HG03469 (cell line): ENCODE measurements at regions not wholly inside any gene's neighbourhood (a gene's known extent, or its start where the extent isn't known, plus 50 kb on each side); places are given as distances from the start of the nearest gene placed in this dataset.
A peak's percentile ranks its signal among the peaks of the same experiment; 100 is the strongest.
"Not testable (repeated sequence)": the region's sequence is repeated elsewhere in the genome, so short reads cannot be mapped to it uniquely, and the experiment has no call there.

Experiments used
- ATAC-seq: cut with Tn5 transposase; IDR thresholded peaks from one replicate; pipeline ENCODE4 v1.9.1; 2021; ENCODE audit warnings: mild to moderate bottlenecking, moderate library complexity, moderate number of reproducible peaks; ENCODE audit not compliant: unreplicated experiment

DNA sequence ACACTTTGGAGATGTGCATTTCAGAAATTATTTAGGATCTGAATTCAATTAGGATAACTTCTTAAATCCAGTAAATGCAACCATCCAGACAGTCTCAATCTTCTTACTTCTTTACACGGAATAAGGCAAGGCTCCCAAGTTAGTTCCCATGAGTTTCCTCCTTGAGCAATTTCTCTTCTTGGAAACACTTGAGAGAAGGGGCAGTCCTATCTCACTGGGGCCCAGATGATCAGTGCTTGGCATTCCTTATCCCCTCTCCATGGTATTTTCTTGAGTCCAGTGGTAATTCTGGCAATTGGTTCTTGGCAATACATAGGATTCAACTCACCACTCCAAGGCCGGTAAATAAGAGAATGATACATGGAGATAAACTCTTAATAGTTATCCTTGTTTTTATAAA, 87.1 kb upstream of the PTHLH start:
- no peak for ATAC-seq

DNA sequence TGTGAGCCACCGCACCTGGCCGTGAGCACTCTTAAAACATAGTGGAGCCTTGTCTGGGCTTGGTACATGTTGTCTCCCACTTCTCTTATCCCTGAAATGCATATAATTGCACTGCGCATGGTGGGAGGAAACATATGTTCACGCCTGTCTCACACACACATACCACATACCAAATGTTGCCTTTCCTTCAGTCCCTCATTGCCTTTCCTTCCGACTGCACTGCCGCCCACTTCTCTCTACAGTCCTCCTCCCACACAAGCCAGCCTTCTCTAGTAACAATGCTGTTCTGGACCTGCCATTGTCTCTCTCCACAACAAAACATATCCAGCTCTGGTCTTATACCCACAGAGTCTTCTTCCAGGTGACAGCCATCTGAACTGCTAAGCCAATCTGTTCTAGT, 88.3 kb upstream of the PTHLH start:
- ATAC-seq = no peak

DNA sequence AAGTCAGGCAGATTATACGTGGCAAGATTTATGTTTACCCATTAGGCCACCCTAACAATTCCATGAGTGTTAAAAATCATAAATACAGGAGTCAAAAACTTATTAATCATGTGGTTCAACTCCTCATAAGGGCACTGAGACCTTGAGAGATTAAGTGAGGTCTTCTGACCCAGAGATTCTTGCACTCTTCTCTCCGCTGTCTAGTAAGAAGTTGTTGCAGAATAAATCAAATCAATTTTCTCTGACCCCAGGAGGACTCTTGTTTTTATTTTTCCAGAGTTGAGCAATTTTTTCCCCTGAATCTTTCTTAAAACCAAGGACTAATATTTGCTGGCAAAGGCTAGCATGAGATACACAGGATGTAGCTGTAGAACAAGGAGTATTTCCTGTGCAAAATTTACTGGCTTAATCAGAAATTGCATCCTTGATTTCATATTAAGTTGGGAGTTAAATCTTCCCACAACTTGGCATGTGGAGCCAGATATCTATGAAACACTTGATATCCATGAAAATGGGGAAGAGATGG, 90.9 kb upstream of the PTHLH start:
- ATAC-seq = no peak

DNA sequence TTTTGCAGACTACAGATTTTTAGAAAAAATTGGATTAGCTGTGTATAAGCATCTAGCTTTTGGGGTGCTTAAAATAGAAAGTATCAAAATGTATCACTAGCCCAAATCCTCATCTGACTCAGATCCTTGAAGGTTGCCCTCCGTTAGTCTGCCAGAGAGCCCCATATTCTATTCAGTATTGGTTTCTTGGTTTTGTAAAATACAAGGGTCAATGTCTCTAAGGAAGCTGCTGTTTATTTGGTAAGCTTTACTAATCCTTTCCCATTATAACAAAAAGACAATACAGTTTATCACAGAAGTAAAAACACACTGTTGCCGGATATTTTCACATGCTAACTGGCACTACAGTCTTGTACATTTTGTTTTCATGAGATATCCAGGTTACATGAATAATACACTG, 92.8 kb upstream of the PTHLH start:
- no peak for ATAC-seq

DNA sequence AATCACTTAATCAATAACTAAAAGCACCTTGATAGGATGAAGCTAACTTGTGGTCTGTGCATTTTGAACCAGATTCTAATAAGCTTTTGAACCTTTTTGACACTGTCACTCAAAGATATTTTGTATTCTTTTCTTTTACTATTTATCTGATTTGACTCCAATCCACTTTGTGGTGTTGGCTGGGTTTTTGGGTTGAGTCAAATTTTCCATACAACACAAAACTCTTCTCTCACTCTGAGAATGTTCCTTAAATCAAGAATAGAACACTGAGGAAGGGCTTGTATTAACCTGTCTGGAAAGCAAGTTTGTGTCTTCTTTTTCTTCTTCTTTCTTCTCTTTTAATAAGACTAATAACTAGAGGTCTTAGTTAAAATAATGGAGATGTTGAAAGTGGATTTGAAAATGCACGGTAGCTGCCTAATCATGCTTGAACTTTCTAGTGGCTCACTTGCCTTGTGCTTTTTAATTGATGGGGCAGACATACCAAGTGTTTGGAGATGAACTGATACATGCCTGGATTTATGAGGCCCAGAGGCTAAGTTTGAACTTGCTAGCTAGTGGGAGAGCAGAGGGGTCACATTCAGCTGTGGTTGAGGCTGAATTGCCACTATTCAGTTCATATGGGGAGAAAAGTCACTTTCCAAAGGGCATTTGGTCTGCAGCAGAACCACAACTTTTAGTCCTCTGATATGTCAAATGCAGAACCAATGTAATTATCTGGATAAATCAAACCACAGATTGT, 93.5 kb upstream of the PTHLH start:
- no peak for ATAC-seq

DNA sequence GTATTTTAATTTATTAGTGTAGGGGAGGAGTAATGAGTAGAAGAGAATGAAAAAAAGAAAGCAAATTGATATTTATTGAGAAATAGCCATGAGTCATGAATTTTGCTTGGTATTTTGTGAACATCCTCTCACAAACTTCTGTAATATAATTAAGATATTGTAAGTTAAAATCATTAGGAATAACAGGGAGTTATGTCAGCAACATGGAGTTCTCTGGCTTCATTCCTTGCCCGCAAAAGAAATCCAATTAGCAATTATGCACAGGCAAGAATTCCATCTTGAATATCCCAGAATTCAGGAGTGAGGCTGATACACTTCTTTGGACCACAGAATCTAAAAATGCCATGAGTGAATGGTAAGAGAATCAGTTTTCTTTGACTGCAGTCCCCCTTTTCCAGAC, 94.3 kb upstream of the PTHLH start:
- ATAC-seq = no peak

DNA sequence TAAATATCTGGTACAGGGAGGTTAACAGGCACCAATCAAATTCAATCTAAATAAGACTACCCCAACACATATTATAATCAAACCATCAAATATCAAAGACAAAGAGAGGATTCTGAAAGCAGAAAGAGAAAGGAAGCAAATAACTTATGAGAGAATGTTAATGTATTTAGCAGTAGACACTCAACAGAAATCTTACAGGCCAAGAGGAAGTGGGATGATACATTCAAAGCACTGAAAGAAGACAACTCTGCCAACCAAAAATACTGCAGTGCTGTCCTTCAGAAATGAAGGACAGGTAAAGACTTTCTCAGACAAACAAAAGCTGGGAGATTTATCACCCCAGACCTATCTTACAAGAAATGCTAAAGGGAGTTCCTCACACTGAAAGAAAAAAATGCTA, 95.9 kb upstream of the PTHLH start:
- no peak for ATAC-seq

DNA sequence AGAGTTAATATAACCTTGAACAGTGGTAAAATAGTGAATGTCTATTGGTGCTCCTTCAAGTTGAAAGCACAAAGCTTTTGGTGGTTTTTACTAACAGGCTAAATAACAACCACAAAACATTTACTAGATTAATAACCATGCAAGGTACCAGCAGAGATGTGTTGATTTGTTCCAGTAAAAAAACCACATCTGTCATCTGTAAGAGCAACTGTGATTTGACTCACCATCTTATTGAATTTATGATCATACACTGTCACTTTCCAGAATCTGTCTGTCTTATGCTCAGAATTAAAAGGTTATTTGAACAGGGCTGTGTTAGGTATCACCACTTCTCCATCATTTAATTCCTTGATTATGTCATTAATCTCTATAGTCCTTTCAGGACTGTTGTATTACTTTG, 107.0 kb upstream of the PTHLH start:
- no peak for ATAC-seq

DNA sequence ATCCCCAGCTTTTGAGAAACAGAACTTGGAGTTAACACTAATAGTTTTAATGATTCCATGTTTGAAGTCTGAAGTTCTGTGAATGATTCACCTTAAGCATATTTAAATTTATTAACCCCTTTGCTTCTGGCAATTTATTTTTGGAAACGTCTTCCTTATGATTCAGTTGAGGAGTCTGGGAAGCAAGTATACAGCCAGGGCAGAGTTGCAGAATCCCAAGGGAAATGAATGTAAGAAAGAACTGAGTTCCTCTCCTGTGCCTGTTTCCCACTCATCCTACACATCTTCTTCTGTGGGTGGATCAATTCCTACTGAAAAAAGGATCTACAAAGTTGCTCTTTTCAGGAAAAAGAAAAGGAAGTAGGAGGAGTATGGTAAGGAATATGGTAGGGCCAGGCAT, 108.2 kb upstream of the CCDC91 start:
- no peak for ATAC-seq

DNA sequence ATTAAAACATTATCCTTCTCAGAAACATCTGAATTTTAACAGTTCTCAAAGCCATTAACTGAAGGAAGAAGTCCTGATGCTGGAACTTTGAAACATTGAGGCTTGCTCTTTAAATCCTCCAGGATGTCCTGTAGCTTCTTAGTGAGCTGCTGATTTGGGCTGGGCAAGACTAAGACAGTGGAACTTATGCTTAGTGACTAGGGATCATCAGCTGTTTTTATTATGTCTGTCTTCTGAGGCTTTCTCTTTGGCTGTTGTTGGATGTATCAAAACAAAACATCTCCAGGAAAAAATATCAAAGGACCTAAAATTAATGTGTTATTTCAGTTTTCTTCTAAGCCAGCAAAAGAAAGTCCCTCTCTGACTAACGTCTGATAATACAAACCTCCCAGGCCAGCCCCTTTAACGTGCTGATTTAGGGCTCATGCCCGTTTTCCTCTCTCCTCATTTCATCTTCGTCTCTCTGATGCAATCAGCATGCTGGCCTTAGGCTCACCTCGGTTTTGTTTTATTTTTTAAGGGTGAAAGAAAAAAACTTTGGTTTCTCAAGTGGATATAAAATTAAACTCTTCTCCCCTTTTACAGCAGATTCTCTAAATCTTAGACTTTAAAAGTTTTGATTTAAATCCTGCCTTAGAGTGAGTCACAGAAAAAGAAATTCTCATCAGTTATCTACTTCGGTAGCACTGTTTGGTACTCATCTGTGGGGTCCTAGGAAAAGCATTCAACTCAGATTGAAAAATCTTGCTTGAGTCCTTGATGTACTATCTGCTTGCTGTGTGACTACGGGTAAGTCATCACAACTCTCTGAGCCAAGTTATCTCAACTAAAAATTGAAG, 106.2 kb upstream of the CCDC91 start:
- ATAC-seq = no peak

DNA sequence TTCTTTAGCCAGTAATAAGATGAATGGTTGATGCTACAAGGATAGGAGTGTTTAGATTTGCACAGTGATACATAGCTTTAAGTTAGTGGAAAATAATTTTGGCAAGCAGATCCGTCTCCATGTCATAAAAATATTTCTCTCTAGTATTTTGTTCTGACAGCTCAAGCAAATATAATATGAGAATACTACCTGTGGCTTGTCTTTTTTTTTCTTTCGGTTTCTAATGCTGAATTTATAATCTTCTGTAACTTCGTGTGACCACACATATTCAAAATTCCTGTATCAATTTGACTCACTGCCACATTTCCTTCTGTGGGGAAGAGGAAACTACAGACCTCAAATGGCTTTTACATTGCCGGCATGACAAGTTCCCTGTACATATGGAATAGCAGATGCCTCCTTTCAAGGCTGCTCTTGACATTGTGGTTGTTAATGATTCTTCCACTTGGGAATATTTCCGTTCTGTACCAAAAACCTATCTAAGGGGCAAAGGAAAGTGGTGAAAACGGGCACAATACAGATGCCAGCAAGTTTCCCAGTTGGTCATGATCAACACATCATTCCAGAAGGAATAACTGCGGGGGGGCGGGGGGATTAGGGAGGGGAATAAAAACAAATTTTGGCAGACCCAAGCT, 103.6 kb upstream of the CCDC91 start:
- peak; percentile 73 for ATAC-seq

DNA sequence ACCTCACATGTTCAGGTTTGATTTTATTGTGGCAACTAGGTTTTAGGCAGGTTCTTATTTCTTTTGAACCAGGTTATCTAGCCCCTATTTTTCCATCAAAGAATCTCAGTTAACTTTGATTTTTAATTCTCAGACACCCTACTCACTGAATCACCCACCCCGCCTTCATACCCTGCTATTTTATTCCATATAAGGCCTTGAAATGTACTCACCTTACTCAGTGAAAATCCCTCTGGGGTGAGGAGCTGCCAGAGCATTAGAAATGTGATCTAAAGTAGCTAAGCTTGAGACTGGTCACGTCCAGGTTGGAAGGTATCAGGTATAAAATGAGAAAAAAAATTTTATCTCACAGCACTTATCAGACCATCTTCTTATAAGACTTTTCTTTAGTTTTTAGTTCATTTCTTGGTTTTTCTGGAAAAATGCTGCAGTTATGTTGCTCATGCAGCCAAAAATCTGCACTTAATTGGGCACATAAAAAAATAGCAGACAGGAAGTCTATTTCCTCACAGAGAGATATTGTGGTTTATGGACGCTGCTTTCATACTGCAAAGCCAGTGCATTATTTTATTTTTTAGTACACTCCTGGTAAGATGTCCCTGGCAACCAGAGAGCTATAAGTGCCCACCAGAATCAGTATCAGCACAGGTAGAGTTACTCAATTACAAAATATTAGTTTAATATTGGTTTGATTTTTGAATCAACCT, 101.5 kb upstream of the CCDC91 start:
- ATAC-seq = no peak

DNA sequence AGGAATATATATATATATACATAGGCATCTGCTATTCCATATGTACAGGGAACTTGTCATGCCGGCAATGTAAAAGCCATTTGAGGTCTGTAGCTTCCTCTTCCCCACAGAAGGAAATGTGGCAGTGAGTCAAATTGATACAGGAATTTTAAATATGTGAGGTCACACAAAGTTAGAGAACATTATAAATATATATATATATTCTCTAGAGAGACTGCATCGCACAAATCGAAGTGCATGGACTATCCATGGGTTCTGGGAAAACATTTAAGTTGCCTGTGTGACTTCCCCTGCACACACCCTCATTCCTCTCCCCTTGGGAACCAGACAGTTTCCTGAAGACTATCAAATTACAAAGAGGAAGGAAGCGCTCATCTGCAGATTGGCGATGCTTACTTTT, 100.9 kb upstream of the CCDC91 start:
- ATAC-seq = no peak

DNA sequence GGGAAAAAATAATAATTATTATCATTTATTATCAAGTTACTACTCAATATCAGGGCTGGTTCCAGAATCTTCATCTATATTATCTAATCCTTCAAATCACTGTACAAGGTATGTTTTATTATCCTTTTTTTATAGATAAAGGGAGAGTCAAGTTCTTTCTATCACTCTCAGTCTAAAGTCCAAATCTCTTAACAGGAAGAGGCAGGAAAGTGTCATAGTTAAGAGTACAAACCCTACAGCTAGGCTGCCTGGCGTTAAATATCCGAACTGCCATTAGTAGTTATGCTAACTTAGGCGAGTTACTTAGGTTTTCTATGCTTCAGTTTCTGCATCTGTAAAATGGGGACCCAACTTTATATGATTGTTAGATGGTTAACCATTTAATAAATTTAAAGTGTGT, 99.4 kb upstream of the CCDC91 start:
- ATAC-seq = no peak

DNA sequence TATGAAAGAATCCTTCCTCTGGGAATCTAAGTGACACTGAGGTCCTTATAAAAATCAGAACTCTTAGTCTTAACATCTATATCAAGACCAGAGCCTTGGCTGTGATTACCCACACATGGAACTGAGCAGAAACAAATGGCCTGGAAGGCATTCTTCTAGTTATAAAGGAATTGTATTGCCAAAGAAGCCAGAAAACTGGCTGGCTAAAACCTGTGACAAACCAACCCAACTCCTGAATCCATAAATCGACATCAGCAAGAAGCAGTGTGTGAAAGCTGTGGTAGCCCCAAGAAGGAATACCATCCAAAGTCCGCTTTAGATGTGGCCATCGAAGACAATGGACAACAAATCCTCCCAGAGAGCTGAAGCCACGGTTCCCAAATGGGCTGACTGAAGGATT, 97.9 kb upstream of the CCDC91 start:
- ATAC-seq = no peak

DNA sequence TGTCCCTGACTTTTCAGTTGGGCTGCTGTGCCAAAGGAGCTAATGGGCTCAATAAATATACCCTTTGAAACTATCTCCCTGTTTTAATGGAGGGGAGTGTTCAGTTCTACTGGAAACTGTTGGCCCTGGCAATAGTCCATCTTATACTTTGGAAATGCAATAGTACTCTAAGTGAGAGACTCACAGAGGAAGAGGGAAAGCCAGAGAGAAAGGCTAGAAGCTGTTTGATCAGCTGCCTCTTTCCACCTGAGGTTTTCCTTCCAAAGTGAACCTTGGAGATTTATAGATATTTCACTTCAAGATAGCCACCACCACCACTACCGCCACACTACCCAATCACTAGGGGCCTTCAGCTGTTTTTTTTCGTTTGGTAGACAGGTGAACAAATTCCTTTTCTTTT, 93.6 kb upstream of the CCDC91 start:
- ATAC-seq = no peak

DNA sequence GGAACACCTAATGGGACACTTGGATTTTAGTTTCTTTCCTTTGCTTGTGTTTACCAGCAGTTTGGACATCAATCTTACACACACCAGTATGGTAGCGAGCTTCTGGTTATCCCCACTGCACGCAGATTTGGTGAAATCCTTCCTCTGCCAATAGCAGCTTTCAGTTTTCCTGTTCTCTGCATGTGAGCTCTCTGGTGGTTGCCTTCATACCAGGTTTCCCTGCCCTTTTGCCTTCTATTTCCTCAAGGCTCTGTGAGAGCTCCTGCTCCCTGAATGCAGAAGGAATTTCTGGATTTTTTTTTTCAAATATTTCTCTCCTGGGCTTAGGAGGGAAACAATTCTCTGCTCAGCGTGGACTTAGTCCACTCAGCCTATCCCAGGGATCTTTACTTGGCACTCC, 93.0 kb upstream of the CCDC91 start:
- no peak for ATAC-seq

DNA sequence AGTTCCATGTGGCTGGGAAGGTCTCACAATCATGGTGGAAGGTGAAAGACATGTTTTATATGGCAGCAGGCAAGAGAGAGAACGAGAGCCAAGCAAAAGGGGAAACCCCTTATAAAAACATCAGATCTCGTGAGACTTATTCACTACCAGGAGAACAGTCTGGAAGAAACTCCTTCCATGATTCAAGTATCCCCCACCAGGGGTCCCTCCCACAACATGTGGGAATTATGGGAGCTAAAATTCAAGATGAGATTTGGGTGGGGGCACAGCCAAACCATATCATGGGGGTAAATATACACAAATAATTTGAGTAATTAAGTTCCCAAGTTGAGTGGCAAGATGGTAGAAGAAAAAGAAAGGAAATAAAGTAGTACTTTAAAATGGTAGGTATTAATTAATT, 91.0 kb upstream of the CCDC91 start:
- not testable (repeated sequence) for ATAC-seq

DNA sequence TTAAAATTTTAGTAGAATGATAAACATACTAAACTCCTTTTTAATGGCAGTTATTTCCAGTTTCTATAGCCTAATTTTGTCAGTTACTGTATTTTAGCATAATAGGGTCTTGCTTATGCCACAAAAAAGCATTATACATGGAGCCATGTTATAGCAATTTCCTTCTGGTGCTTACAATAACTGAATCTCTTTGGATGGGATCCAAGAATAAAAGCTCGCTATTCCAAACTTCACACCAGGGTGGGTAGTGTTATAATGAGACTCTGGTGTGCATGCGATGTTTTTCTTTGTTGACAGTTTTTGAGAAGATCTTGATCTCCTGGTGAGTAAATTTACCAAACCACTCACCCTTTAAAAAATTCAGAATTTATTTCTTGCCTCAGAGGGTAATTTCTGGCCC, 90.4 kb upstream of the CCDC91 start:
- ATAC-seq = no peak

DNA sequence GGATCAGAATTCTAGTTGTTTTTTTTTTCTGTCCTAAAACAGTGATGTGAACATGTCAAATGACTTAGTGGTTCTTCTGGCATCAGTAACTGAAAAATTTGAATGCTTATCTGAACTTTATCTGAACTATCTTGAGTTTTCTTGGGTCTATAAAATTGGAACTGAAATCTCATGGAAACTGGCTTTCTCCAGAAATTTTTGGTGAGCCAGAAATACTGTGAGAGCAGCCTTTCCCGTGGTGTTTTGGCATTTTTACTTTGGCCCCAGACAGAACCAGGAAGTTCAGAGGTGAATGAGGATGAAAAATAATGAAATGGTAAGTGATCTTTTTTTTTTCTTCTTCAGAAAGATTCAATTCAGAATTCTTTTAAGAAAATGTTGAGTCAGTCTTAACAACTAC, 89.5 kb upstream of the CCDC91 start:
- ATAC-seq = no peak

DNA sequence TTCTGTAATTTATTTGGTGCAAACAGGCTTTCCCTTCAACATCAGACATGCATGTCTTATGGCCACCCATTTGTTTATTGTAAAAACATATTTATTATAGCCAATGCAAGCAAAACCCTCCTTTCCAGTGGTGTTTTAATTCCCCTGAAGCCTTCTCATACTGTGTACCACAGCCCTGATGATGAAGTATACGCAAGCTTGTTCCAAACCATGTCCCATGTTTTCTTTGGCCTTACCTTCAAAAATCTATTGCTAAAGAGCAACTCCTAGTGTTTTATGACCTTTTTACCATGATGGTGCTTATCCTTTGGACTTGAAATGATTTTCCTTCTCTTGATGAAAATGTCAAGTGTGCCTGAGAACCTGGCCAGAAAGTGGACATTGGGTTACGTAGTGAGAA, 85.9 kb upstream of the CCDC91 start:
- ATAC-seq = no peak
